Neuronal stem cell (in vitro differentiated cells): ENCODE measurements at regions not wholly inside any gene's neighbourhood (a gene's known extent, or its start where the extent isn't known, plus 50 kb on each side); places are given as distances from the start of the nearest gene placed in this dataset.
"Not testable (repeated sequence)": the region's sequence is repeated elsewhere in the genome, so short reads cannot be mapped to it uniquely, and the experiment has no call there.

Experiments
- DNase-seq: peaks from one replicate; pipeline ENCODE4 v3.0.0-alpha.2; 2013; ENCODE audit warnings: low spot score
- H2AFZ ChIP-seq: one replicate; pipeline ENCODE4 v1.6.1; 2013; ENCODE audit warnings: mild to moderate bottlenecking, low read length, inconsistent platforms
- H2AK5ac ChIP-seq: 2 replicates; pipeline ENCODE4 v1.6.1; 2013; ENCODE audit warnings: low read depth, mild to moderate bottlenecking, inconsistent platforms, low read length, moderate library complexity, mixed read lengths
- H2BK120ac ChIP-seq: 2 replicates; pipeline ENCODE4 v1.6.1; 2013; ENCODE audit warnings: low read depth, mild to moderate bottlenecking, inconsistent platforms, low read length, moderate library complexity, mixed read lengths
- H2BK12ac ChIP-seq: one replicate; pipeline ENCODE4 v1.6.1; 2013; ENCODE audit warnings: low read length, inconsistent platforms
- H2BK15ac ChIP-seq: 2 replicates; pipeline ENCODE4 v1.6.1; 2013; ENCODE audit warnings: mild to moderate bottlenecking, low read length, inconsistent platforms, mixed read lengths
- H2BK5ac ChIP-seq: one replicate; pipeline ENCODE4 v1.6.1; 2013; ENCODE audit warnings: inconsistent platforms, mild to moderate bottlenecking, low read length, moderate library complexity
- H3K14ac ChIP-seq: one replicate; pipeline ENCODE4 v1.6.1; 2013; ENCODE audit warnings: low read length, inconsistent platforms
- H3K18ac ChIP-seq: 2 replicates; pipeline ENCODE4 v1.6.1; 2013; ENCODE audit warnings: low read length, inconsistent platforms
- H3K23ac ChIP-seq: 2 replicates; pipeline ENCODE4 v1.6.1; 2013; ENCODE audit warnings: low read depth, mild to moderate bottlenecking, mixed read lengths, low read length, inconsistent platforms; ENCODE audit not compliant: poor library complexity
- H3K27ac ChIP-seq: replicated peaks from 3 replicates; pipeline ENCODE4 v1.5.1; 2013; ENCODE audit warnings: low read length, inconsistent platforms
- H3K27me3 ChIP-seq, 3 experiments: 2 replicates each; pipeline ENCODE4 v1.6.1; 2013; ENCODE audit warnings: low read length in 3 of 3, mild to moderate bottlenecking in 2 of 3, inconsistent platforms in 1 of 3, low read depth in 1 of 3, mixed read lengths in 1 of 3, moderate library complexity in 1 of 3; ENCODE audit not compliant: control insufficient read depth in 3 of 3, insufficient read depth in 3 of 3
- H3K36me3 ChIP-seq, 2 donors: replicated peaks in 1 of 2; 2 replicates each; pipeline ENCODE4 v1.6.1; 2013; ENCODE audit warnings: low read length in 2 of 2; ENCODE audit not compliant: control insufficient read depth in 2 of 2, insufficient read depth in 2 of 2
- H3K4ac ChIP-seq: 2 replicates; pipeline ENCODE4 v1.6.1; 2013; ENCODE audit warnings: inconsistent platforms, mild to moderate bottlenecking, low read length, moderate library complexity
- H3K4me1 ChIP-seq, 2 donors: 1 replicate in 1 of 2; 2 replicates in 1 of 2; pipeline ENCODE4 v1.6.1; 2013; ENCODE audit warnings: low read length in 2 of 2, low read depth in 1 of 2; ENCODE audit not compliant: control insufficient read depth in 2 of 2, insufficient read depth in 1 of 2
- H3K4me2 ChIP-seq: one replicate; pipeline ENCODE4 v1.6.1; 2013; ENCODE audit warnings: mild to moderate bottlenecking, low read length, inconsistent platforms; ENCODE audit not compliant: insufficient read depth, poor library complexity, severe bottlenecking
- H3K4me3 ChIP-seq, 2 donors: 2 replicates each; pipeline ENCODE4 v1.5.1; 2013; ENCODE audit warnings: low read length in 2 of 2, mild to moderate bottlenecking in 2 of 2, inconsistent platforms in 1 of 2, moderate library complexity in 1 of 2
- H3K79me1 ChIP-seq: one replicate; pipeline ENCODE4 v1.6.1; 2013; ENCODE audit warnings: low read depth, mild to moderate bottlenecking, inconsistent platforms, low read length, moderate library complexity
- H3K9ac ChIP-seq: one replicate; pipeline ENCODE4 v1.6.1; 2013; ENCODE audit warnings: mild to moderate bottlenecking, low read depth, low read length, inconsistent platforms; ENCODE audit not compliant: poor library complexity
- H3K9me3 ChIP-seq, 2 donors: replicated peaks in 1 of 2; 2 replicates each; pipeline versions ENCODE3 to v1.6.1; 2013; ENCODE audit warnings: low read length in 2 of 2, mild to moderate bottlenecking in 2 of 2, inconsistent platforms in 1 of 2, low read depth in 1 of 2, mixed read lengths in 1 of 2, moderate library complexity in 1 of 2; ENCODE audit not compliant: control insufficient read depth in 2 of 2, insufficient read depth in 1 of 2
- H4K8ac ChIP-seq: one replicate; pipeline ENCODE4 v1.6.1; 2013; ENCODE audit warnings: low read depth, mild to moderate bottlenecking, inconsistent platforms, low read length, moderate library complexity
- H4K91ac ChIP-seq: one replicate; pipeline ENCODE4 v1.6.1; 2013; ENCODE audit warnings: low read length, low read depth, mild to moderate bottlenecking, inconsistent platforms; ENCODE audit not compliant: poor library complexity
- WGBS, 2 donors: extraction: QIAGEN DNeasy Blood & Tissue Kit; methylation state at CpG; one replicate each; pipeline ENCODE4 v1.1.7; 2013; ENCODE audit warnings: missing lambda C conversion rate in 2 of 2, mixed read lengths in 1 of 2; ENCODE audit not compliant: insufficient read length in 2 of 2, insufficient replicate concordance in 1 of 2; ENCODE audit errors: extremely low coverage in 2 of 2; 5-methylcytosine and 5-hydroxymethylcytosine counted together

DNA sequence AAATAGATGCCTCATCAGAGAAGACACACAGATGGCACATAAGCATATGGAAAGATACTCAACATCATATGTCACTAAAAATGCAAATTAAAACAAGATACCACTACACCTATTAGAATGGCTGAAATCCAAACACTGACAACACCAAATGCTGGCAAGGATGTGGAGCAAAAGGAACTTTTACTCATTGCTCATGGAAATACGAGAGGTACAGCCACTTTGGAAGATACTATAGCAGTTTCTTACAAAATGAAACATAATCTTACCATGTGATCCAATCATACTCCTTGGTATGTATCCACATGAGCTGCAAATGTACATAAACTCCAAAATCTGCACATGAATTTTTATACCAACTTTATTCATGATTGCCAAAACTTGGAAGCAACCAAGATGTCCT, 246.0 kb upstream of the ARHGAP42 start:
- H2BK5ac ChIP-seq: no peak overlapping the region
- no peak overlapping the region for H4K8ac ChIP-seq
- no peak overlapping the region for H2BK12ac ChIP-seq
- no peak overlapping the region for H4K91ac ChIP-seq
- no peaks in the 10 kb centered on the region for H3K79me1 ChIP-seq
- H3K4me2 ChIP-seq: no peak overlapping the region
- H3K9me3 ChIP-seq: no peaks in the 10 kb centered on the region
- H3K14ac ChIP-seq: no peak overlapping the region
- WGBS, 2 donors: no CpG with 5 or more reads among the region's 1 CpG
- no peak overlapping the region for H2AK5ac ChIP-seq
- H3K18ac ChIP-seq: no peak overlapping the region
- H2BK120ac ChIP-seq: no peak overlapping the region
- no peak overlapping the region for H3K9ac ChIP-seq
- H3K27ac ChIP-seq: no peak overlapping the region
- H2AFZ ChIP-seq: no peak overlapping the region
- no peak overlapping the region for H3K4ac ChIP-seq
- H3K23ac ChIP-seq: no peak overlapping the region
- no peaks in the 10 kb centered on the region for H3K4me1 ChIP-seq
- H3K27me3 ChIP-seq: no peaks in the 10 kb centered on the region
- no peak for DNase-seq
- H3K36me3 ChIP-seq: no peaks in the 10 kb centered on the region
- no peak overlapping the region for H2BK15ac ChIP-seq
- no peak overlapping the region for H3K4me3 ChIP-seq

DNA sequence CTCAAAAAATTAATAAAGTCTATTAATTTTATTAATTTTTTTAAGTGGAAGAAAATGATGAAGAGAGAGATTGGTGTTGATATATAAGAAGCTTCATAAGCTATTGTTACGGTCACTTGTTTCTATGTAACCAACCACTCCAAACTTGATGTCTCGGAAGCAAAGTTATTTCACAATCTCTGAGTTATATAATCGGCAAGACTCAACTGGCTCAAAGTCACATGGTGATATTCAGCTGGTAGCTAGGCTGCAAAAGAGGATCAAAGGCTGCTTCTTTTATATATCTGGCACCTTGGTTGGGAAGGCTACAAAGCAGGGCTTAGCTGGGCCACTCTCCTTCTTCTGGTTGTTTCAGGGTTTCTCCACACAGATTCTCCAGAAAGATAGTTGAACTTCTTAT, 245.1 kb upstream of the ARHGAP42 start:
- Histone ChIP-seq H3K23ac (no peak overlapping the region), H2BK120ac (no peak overlapping the region), H3K9ac (no peak overlapping the region), H2BK15ac (no peak overlapping the region), H3K18ac (no peak overlapping the region), H4K8ac (no peak overlapping the region), H3K4me2 (no peak overlapping the region), H3K4ac (no peak overlapping the region), H4K91ac (no peak overlapping the region), H2AFZ (no peak overlapping the region), H3K27me3 (no peaks in the 10 kb centered on the region), H3K36me3 (no peaks in the 10 kb centered on the region), H2BK12ac (no peak overlapping the region), H3K14ac (no peak overlapping the region), H3K4me3 (no peak overlapping the region), H3K4me1 (no peaks in the 10 kb centered on the region), H3K27ac (no peak overlapping the region), H3K79me1 (no peaks in the 10 kb centered on the region), H2AK5ac (no peak overlapping the region), H3K9me3 (no peaks in the 10 kb centered on the region), H2BK5ac (no peak overlapping the region)
- DNase-seq: no peak
- WGBS, 2 donors: 100% methylated on average over 1 of the region's 3 CpGs; no CpG with 5 or more reads in 1 of the 2 donors

DNA sequence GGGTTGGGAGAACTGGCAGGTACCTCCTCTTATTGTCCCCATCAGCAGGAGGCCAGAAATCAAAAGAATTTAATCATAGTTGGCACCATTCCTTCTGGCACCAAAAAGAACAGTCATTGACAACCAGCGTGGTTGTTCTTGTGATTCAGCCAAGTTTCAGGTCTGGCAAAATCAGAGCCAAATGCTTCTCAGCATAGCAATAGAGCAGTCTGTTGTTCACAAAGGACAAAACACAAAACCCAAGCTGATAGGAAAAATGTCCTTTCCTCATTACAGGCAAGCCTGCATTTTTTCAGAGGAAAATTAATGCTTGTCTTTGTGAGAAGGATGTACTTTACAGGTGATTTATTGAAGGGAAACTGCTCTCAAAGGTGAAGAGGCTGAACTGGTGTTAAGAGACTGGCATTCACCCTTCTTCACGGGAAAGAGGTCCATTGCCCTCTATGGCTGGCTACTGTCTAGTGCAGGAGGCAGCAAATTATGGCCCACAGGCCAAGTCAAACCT, 241.8 kb upstream of the ARHGAP42 start:
- Histone ChIP-seq H3K14ac (no peak overlapping the region), H3K4ac (no peak overlapping the region), H3K36me3 (no peaks in the 10 kb centered on the region), H3K18ac (no peak overlapping the region), H3K4me1 (no peaks in the 10 kb centered on the region), H2BK12ac (no peak overlapping the region), H3K27ac (no peak overlapping the region), H2BK5ac (no peak overlapping the region), H2AK5ac (no peak overlapping the region), H3K79me1 (no peaks in the 10 kb centered on the region), H3K4me3 (no peak overlapping the region), H3K9ac (no peak overlapping the region), H2BK15ac (no peak overlapping the region), H4K8ac (no peak overlapping the region), H3K23ac (no peak overlapping the region), H3K27me3 (no peaks in the 10 kb centered on the region), H2AFZ (no peak overlapping the region), H4K91ac (no peak overlapping the region), H2BK120ac (no peak overlapping the region), H3K9me3 (no peaks in the 10 kb centered on the region), H3K4me2 (no peak overlapping the region)
- no peak for DNase-seq
- WGBS, 2 donors: no CpG with 5 or more reads among the region's 2 CpGs

DNA sequence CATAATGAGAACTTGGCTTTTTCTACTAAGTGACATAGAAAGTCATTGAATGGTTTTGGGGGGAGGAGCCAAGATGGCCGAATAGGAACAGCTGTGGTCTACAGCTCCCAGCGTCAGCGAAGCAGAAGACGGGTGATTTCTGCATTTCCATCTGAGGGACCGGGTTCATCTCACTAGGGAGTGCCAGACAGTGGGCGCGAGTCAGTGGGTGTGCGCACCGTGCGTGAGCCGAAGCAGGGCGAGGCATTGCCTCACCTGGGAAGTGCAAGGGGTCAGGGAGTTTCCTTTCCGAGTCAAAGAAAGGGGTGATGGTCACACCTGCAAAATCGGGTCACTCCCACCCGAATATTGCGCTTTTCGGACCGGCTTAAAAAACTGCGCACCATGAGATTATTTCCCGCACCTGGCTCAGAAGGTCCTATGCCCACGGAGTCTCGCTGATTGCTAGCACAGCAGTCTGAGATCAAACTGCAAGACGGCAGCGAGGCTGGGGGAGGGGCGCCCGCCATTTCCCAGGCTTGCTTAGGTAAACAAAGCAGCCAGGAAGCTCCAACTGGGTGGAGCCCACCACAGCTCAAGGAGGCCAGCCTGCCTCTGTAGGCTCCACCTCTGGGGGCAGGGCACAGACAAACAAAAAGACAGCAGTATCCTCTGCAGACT, 235.2 kb upstream of the ARHGAP42 start:
- WGBS, 2 donors: no CpG with 5 or more reads among the region's 26 CpGs
- not testable (repeated sequence) for H2BK120ac ChIP-seq, H4K8ac ChIP-seq, H3K4me1 ChIP-seq, H2BK12ac ChIP-seq, H3K79me1 ChIP-seq, H2AK5ac ChIP-seq, H3K4me2 ChIP-seq, H3K27me3 ChIP-seq, H4K91ac ChIP-seq, H3K9ac ChIP-seq, H2BK5ac ChIP-seq, H3K27ac ChIP-seq, H3K18ac ChIP-seq, H2BK15ac ChIP-seq, H3K14ac ChIP-seq, DNase-seq, H3K36me3 ChIP-seq, H3K4ac ChIP-seq, H3K23ac ChIP-seq, H3K4me3 ChIP-seq, H2AFZ ChIP-seq, H3K9me3 ChIP-seq
